Hypothalamus (tissue), 51 donors: ENCODE measurements at regions not wholly inside any gene's neighbourhood (a gene's known extent, or its start where the extent isn't known, plus 50 kb on each side); places are given as distances from the start of the nearest gene placed in this dataset.

ENCODE experiments used
- DNase-seq, 51 donors: peaks; one replicate each; lab custom pipeline; 2025; lab: John Stamatoyannopoulos, UW

DNA sequence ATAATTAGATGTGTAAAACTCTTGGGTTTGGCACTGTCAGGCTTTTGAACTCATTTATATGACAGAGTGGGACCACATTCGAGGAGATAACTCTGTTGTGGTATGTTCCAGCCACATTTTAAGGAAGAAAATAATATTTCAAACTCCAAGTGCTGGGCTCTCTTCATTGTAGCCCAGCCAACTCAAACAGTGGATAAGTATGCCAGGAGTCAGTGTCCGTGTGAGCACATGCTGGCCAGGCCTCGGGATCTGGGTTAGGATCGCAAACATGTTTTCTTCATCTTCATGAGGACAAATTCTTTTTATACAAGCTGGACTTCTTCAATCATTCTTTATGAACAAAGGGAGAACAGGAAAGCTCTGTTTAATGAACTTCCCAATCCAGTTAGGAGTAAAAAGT lies 497.5 kb downstream of the MAFB start:
- no peak for DNase-seq

DNA sequence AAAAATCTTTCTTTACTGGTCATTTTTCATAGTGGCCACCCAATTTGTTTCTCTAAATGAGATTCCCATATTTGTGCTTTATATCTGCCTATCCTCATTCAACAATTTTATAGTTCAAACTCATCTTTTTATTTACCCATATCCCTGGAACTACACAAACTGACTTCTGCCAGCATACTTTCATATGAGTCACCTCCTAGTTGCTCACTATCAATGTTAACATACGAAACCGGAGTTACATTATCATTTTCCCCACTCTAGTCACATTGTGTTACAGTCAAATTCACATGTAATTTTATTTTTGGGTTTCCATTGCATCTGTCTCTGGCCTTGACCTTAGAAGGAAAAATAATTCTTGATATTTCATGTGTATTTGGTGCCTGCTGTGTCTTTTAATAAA lies 499.4 kb downstream of the MAFB start:
- no peak for DNase-seq

DNA sequence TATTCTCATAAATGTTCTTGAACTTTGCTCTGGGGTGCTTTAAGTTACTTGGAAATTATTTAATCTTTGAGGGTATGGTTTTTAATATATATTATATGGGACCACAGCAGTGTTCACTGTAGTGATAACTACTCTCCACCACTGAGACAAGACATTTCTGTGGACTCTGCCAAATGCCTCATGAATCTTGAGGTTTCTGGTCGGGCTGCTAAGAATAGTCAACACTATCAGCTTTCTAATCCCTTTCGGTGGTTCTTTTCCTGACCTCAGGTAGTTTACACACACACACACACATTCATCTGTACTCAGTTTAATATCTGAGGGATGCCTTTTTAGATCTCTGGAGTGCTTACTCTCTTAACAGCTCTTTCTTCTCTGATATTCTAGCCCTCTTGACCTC lies 500.7 kb downstream of the MAFB start:
- DNase-seq: no peak

DNA sequence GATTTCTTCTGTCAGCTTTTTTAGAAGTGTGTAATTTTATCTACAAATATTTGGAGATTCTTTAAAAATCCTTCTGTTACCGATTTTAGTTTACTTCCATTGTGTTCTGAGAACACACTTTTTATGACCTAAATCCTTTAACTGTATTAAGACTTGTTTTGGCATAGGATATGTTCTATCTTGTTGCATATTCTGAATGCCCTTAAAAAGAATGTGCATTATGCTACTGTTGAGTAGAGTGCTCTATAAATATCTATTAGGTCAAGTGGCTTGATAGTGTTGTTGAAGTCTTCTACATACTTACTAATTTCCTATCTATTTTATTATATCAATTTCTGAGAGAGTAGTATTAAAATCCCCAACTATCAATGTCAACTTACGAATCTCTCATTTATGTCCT lies 502.2 kb downstream of the MAFB start:
- DNase-seq: no peak

DNA sequence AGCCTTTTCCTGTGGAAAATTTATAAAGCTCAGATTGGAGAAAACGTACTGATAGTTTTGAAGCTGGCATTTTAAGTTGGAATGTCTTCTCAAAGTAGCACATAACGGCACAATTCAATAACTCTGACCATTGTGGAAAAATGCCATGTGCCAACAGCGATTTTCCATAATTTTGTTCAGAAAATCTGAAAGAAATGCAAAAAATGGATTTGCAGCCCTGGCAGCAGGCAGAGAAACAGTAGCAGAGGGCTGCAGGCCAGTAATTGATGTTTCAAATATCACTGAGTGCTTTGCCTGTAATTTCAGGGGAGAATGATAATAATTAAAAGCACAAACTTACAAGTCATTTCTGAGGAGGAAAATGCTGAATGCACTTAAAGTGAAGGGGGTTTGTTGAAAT lies 507.4 kb downstream of the MAFB start:
- DNase-seq: no peak

DNA sequence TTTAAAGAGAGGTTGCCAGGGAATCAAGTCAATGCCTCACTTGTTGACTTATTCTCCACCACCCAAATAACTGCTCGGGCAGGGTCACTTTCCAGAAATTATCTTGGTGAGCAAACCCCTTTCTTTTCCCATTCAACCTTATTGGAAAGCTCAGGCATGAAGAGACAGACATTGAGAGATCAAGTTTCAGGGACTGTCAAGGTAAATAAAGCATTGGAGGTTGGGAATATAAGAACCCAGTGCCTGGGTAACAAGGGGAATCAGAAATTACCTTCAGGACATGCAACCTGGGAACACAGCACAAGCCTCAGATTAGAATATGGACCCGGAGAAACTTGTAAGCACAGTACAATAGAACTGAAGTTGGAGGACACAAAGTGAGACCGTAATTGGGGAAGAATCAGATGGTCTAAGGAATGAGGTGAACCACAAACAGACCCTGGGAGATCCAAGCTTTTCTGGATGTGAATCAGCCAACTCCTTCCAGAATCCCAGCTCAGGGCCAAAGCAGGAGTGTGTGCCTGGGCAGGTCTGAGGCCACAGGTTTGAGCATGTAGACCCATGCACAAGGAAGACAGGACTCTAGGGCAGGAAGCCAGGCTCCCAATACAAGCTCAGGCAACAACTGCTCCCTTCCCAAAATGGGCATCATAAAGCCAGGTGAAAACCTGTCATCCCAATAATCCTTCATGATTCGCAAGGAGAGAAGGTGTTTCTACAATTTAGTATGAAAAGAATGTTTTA lies 512.8 kb downstream of the MAFB start:
- DNase-seq: no peak

DNA sequence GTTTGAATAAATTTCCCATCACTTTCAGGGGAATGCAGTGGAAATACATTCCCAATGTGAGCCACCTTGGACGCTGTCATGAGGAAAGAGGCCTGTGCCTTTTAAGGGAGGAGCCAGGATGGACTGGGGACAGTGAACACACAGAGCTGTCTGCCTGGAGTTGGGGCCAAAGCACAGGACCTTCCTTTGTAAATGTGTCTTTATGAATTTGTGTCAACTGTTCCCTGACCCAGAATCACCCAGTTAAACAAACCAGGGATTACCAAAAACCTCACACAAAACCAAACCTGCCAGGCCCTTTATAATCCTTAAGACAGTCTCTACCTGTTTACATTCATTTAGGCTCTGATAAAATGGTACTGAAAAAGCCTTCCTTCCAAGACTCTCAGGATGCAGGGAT lies 513.7 kb downstream of the MAFB start:
- no peak for DNase-seq

DNA sequence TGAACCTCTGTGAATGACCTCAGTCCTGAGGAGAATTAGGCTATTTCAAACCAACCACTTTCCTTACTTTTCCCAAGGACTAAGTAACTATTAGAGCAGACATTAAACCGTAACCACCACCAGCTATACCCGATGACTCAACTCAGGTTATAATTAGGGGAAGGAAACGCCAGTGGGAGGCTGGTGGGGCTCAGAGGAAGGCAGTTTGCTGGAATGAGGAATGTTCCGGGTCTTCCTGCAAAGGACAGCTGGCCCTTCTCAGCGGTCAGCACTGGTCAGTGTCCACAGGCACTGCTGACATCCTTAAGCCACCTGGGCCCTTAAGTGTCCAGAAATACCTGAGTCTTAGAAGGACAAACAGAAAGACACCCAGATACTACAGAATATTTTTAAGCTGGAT lies 515.2 kb downstream of the MAFB start:
- no peak for DNase-seq

DNA sequence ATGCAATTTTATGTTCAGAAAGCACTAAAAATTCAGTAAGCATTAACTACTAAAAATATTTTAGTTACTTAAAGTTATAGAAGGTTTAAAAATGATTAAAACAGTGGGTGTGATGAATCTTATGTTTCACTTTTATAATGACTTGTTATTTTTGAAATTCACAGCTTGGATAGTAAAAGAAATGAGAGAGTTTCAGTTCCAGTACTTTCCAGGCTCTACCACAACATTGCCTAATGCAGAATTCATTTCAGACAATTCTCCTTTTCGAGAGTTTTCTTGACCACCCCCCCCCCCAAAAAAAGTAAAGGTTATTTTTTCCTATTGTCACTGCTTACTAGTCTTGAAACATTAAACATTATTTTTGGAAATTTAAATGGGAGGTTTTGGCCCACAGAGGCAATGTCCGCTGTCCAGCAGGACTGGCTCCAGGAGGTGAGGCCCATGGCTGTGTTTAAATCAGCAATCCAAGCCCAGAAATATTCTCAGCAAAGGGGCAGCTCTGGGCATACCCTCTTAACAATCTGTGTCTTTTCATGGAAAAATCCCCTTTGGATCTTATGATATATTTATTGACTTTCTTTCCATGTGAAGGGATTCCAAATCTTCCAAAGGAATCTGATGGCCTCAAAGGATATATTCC lies 519.9 kb downstream of the MAFB start:
- DNase-seq: no peak

DNA sequence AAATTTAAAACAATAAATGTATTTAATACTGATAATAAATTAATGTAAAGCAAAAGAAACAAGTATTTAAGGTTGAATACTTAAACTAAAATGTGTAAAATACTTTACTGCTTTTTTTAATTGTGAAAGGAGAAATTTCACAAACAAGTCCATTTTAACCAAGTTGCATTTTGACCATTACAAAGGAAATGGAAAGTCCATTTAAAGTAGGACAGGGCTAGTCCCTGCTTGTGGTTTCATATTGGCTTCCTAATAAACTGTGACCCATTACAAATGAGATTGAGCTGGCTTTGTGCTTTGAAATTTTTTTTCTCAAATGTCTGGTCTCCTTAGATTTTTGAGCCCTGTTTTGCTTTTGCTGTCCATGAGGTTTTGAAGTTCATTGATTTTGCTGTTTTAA lies 527.6 kb downstream of the MAFB start:
- DNase-seq: no peak

DNA sequence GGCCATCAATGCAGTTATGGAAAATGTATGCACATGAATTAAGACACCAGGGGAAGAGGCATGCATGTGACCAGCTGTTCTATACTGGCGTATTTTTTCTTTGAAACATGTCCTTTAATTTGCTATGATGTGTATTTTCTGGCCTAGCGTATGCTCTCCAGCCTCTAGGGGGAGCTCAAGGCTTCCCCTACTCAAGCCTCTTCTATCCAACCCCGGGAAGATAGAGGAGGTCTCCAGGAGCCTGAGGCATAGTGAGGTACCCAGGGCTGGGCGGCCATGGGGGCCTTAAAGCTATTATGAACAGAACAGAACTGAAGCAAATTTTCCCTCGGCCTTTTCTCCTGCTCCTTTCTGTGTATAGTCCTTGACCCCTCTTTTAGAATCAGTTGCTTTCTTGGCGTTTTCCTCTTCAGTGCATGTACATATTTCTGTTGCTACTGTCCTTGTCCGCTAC lies 528.9 kb downstream of the MAFB start:
- peak in 24 of 51 donors; percentile 0 to 48 (median 9) for DNase-seq

DNA sequence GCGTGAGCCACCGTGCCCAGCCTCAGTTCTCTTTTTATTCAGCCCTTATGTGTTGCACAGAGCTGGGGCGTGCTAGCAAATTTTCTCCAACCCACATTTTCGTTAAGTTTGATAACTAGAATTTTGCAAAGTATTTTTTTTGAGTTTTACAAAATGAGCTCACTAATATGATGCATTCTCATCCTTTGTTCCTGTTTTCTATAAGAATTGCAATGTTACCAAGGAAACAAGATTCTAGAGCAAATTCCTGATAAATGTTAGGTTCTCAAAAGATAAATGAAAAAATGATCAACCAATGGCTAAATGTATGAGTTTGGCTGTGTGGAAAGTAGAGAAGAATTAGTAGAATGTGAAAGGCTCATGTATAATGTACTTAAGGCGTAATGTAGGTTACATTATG lies 529.8 kb downstream of the MAFB start:
- DNase-seq: no peak

DNA sequence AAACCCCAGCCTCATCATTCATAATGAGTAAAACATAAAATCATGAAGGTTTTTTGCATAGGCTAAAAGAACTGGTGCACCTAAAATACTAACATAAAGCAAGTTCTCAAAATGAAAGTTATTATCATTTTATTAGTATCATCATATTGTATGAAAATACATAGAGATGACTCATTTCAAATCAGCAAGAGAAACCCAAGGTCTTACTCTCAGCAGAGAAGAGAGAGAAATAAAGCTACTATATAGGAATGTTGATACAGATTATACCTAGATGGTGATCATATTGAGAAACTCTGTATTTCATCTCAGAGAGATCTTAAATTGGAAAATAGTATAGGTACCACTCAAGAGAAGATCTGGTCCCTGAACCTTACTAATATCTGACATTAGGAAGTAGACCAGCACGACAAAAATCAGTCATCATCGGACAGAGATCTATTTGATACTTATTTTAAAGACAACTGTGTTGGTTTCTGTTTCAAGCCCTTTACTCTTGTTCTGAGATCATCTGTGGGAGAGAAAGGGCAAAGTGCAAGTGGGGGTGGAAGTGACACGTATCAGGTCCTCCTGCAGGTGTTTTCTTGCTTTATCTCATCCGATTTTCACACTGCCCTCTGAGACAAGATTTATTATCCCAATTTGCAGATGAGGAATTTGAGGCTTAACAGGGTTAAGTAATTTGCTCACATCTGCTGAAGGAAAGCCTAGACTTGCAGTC lies 532.3 kb downstream of the MAFB start:
- no peak for DNase-seq

DNA sequence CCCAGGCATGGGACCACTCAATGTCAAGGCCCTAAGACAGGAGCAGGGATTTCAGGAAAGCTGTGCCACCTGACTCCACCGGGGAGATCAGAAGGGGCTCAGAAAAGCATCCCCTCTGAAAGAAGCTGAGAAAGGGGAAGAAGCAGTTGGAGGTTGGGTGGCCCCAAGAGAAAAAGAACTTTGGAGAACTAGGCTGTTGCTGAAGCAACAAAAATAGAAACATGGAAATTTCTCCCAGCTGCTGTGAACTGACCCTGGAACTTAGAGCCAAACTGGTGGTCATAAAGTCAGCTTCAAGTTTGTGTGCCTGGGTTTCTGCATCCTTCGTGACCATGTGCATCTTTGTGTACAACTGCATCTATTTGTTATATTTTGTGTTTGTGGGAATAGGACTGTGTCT lies 534.5 kb downstream of the MAFB start:
- DNase-seq: no peak

DNA sequence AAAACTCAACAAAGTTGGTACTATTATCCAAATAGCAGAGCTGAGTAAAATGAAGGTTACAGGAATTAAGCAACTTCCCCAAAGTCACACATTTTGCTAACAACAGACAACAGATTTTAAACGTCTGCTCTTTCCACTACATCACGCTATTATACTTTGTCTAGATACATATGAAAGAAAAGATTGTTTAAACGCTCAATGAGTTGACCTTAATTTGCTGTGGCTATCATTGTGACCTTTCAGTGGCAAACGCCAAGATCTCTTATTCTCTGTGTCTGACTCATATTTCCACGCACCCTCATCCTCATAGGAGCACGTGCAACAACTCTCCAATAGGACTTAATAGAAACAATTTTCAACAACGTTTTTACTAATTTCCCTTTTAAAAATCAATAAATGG lies 540.1 kb downstream of the MAFB start:
- DNase-seq: no peak

DNA sequence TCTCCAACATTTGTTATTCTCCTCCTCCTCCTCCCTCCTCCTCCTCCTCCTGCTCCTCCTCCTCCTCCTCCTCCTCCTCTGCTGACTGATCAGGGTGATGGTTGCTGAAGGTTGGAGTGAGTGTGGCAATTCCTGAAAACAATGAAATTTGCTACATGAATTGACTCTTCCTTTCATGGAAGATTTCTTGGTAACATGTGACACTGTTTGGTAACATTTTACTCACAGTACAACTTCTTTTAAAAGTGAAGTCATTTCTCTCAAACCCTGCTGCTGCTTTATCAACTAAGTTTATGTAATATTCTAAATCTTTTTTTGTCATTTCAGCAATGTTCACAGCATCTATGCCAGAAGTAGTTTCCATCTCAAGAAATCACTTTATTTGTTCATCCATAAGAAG lies 543.0 kb downstream of the MAFB start:
- DNase-seq: no peak

DNA sequence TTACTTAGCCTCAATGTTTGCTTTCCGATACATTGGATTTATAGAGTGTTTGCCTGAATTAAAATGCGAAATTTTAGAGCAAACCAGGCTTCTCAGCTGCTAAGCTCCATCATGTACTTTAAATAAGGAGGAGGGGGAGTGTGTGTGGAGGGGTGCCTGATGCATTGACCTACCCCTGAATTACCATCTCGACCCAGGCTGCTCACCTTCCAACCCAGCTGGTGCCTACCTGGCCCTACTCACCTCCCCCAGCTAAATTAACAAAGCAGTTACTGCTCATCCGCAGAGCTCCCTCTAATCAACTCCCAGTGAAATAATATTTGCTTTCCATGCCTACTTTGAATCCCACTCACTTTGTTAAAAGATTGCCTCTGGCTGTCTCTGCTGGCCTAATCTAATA lies 544.5 kb downstream of the MAFB start:
- no peak for DNase-seq

DNA sequence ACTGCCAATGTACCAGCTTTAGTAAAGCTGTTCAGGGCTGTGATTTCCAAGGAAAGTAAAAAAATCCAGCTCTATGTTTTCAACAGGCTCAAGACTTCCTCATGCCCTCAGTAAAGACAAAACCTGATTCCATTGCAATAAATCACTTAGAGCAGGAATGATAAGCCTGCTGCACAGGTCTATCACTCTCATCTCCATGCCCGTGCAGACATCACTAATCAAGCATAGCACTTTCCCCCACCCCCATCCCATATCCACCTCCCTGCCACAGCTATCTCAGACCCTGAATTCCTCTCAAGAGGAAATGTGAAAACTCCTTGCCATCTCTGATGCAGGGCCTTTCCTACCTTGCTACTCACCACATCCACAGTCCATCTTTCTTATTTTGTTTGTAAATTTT lies 554.9 kb downstream of the MAFB start:
- no peak for DNase-seq

DNA sequence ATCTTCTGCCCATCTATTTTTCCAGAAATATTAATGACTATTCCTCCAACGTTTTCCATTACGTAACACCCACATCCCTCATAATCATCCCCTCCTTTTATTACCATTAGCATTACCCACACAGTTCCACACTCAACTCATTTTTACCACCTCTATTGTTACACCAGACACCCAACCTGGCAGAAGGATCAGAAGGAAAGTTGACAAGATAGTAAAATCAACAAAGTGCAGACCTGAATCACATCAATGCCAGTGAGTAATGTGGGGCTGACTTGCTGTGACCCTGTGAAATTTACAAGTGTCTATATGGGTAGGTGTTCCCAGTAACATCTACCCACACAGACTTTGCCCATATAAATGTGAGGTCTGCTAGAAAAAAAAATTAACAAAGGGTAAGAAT lies 568.2 kb downstream of the MAFB start:
- no peak for DNase-seq

DNA sequence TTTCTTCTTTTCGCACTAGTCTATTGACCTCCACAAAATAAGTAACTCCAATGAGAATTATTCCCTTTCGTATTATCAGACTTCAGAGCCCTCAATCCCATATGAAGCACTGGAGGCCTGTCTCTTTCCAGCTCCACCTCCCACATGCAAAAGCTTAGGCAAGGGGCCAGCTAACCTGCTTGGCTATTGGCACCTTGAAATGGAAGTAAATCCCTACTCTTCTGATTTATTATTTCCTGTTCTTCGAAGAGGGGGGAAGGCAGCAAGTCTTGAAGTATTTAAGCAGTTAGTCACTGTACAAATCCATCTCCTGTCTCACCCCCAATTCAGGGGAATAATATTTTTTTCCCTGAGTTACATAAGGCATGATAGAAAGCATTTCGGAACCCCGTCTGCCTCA lies 577.8 kb downstream of the MAFB start:
- no peak for DNase-seq

DNA sequence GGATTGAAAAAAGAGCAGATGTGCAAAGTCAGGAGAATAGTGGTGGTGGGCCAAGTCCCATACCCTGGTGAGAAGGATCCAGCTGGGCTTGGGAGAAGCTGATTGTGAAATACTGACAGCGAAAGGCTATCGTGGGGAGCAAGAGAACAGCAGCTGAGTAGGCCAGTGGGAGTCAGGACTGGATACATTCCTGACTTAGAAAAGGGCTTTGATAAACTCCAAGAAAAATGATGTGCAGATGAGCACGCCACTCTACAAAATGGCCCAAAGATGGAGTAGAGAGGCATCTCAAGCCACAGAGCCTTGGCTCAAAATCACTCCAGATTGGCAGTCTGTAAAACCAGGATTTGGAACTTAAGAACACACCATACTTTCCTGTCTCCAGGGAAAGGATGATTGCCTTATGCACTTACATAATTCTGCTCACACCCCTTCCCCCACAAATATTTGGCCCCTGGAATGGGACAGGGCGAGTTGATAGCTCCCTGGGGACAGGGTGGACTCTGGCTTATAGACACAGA lies 578.7 kb downstream of the MAFB start:
- no peak for DNase-seq

DNA sequence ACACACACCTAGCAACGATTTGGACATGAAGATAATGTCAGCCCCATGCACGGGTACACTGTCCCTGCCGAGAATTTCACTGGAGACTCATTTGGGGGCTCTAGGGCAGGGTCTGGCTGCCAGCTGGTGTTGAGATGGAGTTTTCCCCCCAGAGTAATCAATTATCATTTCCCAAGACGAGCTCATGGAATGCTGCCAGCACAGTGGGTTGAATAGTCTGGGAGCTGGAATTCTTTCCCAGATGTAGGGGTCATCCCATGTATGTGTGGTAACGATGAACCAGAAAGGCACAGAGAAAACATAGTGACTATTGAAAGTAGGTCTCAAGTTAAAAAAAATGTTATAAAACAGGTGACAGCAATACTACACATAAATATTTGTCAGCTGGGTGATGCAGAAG lies 579.9 kb downstream of the MAFB start:
- no peak for DNase-seq
